ENCODE measurements at regions not wholly inside any gene's neighbourhood (a gene's known extent, or its start where the extent isn't known, plus 50 kb on each side); places are given as distances from the start of the nearest gene placed in this dataset.

GRCh38 chr21:28214786-28215185 lies 777.9 kb downstream of the LTN1 start (continued):
- TF ChIP-seq MXD4 (CRISPR knock-in tag; IDR thresholded peaks at IDR 0.05; ENCODE audit: borderline replicate concordance) (no peak), ZNF263 (CRISPR knock-in tag; IDR thresholded peaks at IDR 0.05; ENCODE audit: low read depth) (no peak), ETV6 (CRISPR knock-in tag; IDR thresholded peaks at IDR 0.05) (no peak)

- Mint-ChIP-seq H3K4me3 (no peak overlapping the region), H3K4me1 (peaks cover 2% of the 10 kb centered on the region; the same call in 1 of the 2 replicates), H3K27ac (no peak overlapping the region), H3K9me3 (no peaks in the 10 kb centered on the region), H3K36me3 (no peaks in the 10 kb centered on the region), H3K27me3 (ENCODE audit: low read depth) (no peaks in the 10 kb centered on the region)
- no peak for ATAC-seq
- TF ChIP-seq ZNF138 (CRISPR knock-in tag; conservative IDR thresholded peaks at IDR 0.05) = no peak
- POLR2A ChIA-PET = no interaction called here
- no peak for DNase-seq (ENCODE audit: low spot score)
- CTCF ChIA-PET = interaction anchor here (0.6 to 0.8 kb wide), 2 partner anchors 532 to 606 kb away, joined by 4 read pairs; no protein-coding TSS in a partner anchor
These were observed 779.4 kb downstream of the LTN1 start for GRCh38 chr21:28213261-28213660.

GRCh38 chr21:28212061-28212460 lies 780.6 kb downstream of the LTN1 start:
- ATAC-seq = no peak
- no peaks in the 10 kb centered on the region for H3K27me3 Mint-ChIP-seq (ENCODE audit: low read depth)
- peaks cover 2% of the 10 kb centered on the region; the same call in 1 of the 2 replicates for H3K4me1 Mint-ChIP-seq
- H3K36me3 Mint-ChIP-seq = no peaks in the 10 kb centered on the region
- peaks cover 1% of the 10 kb centered on the region; the same call in 1 of the 2 replicates for H3K9me3 Mint-ChIP-seq
- no peak overlapping the region for H3K4me3 Mint-ChIP-seq
- DNase-seq (ENCODE audit: low spot score) = no peak
- no peak overlapping the region for H3K27ac Mint-ChIP-seq
- ChIA-PET CTCF (no interaction called here), POLR2A (no interaction called here)
- TF ChIP-seq ESRRA (CRISPR knock-in tag; IDR thresholded peaks at IDR 0.05; ENCODE audit: borderline replicate concordance) (no peak), ZNF532 (CRISPR knock-in tag; IDR thresholded peaks at IDR 0.05; ENCODE audit: borderline replicate concordance) (no peak)

GRCh38 chr21:28207436-28208173 lies 785.1 kb downstream of the LTN1 start:
- H3K4me3 Mint-ChIP-seq = no peak overlapping the region
- H3K9me3 Mint-ChIP-seq = peaks cover 9% of the 10 kb centered on the region
- no peak for TF ChIP-seq ARID4B (CRISPR knock-in tag; IDR thresholded peaks at IDR 0.05; ENCODE audit: borderline replicate concordance)
- no peak for TF ChIP-seq ZNF317 (CRISPR knock-in tag; IDR thresholded peaks at IDR 0.05; ENCODE audit: borderline replicate concordance, low read depth)
- no peak for TF ChIP-seq ZNF232 (CRISPR knock-in tag; IDR thresholded peaks at IDR 0.05)
- TF ChIP-seq, protein P1, sequence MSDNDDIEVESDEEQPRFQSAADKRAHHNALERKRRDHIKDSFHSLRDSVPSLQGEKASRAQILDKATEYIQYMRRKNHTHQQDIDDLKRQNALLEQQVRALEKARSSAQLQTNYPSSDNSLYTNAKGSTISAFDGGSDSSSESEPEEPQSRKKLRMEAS (CRISPR knock-in tag; IDR thresholded peaks at IDR 0.05) = no peak
- CTCF ChIA-PET = no interaction called here
- no peak overlapping the region for H3K27ac Mint-ChIP-seq
- DNase-seq (ENCODE audit: low spot score) (no peak), ATAC-seq (no peak)
- H3K36me3 Mint-ChIP-seq = no peaks in the 10 kb centered on the region
- no peaks in the 10 kb centered on the region for H3K27me3 Mint-ChIP-seq (ENCODE audit: low read depth)
- POLR2A ChIA-PET = no interaction called here
- H3K4me1 Mint-ChIP-seq = peaks cover 4% of the 10 kb centered on the region
